H9 (cell line): ENCODE measurements at regions not wholly inside any gene's neighbourhood (a gene's known extent, or its start where the extent isn't known, plus 50 kb on each side); places are given as distances from the start of the nearest gene placed in this dataset.

Experiments used
- DNase-seq: peaks from one replicate; pipeline ENCODE4 v3.0.0-alpha.2; 2017
- H2AFZ ChIP-seq: one replicate; pipeline ENCODE4 v1.6.1; 2013; ENCODE audit warnings: mild to moderate bottlenecking, low read length, control low read depth, moderate library complexity
- H2AK5ac ChIP-seq: 2 replicates; pipeline ENCODE4 v1.6.1; 2013; ENCODE audit warnings: low read length, control low read depth, mixed read lengths; ENCODE audit not compliant: insufficient read length
- H2BK120ac ChIP-seq: one replicate; pipeline ENCODE4 v1.6.1; 2013; ENCODE audit warnings: low read depth, mild to moderate bottlenecking, low read length, control low read depth, inconsistent platforms; ENCODE audit not compliant: poor library complexity, severe bottlenecking
- H2BK12ac ChIP-seq: 2 replicates; pipeline ENCODE4 v1.6.1; 2013; ENCODE audit warnings: low read length, control low read depth, mixed read lengths, low read depth; ENCODE audit not compliant: insufficient read length
- H2BK15ac ChIP-seq: 2 replicates; pipeline ENCODE4 v1.6.1; 2013; ENCODE audit warnings: low read depth, low read length, control low read depth
- H2BK20ac ChIP-seq: one replicate; pipeline ENCODE4 v1.6.1; 2013; ENCODE audit warnings: low read depth, mild to moderate bottlenecking, low read length, control low read depth, inconsistent platforms; ENCODE audit not compliant: poor library complexity, severe bottlenecking
- H2BK5ac ChIP-seq: 2 replicates; pipeline ENCODE4 v1.6.1; 2013; ENCODE audit warnings: low read length, control low read depth, mixed read lengths; ENCODE audit not compliant: insufficient read length
- H3K14ac ChIP-seq: 2 replicates; pipeline ENCODE4 v1.6.1; 2013; ENCODE audit warnings: low read length, control low read depth; ENCODE audit not compliant: insufficient read depth
- H3K18ac ChIP-seq: 2 replicates; pipeline ENCODE4 v1.6.1; 2013; ENCODE audit warnings: low read depth, mild to moderate bottlenecking, mixed read lengths, low read length, control low read depth; ENCODE audit not compliant: insufficient read length
- H3K23ac ChIP-seq: 2 replicates; pipeline ENCODE4 v1.6.1; 2013; ENCODE audit warnings: low read length, control low read depth, mixed read lengths, low read depth; ENCODE audit not compliant: insufficient read length
- H3K23me2 ChIP-seq: 2 replicates; pipeline ENCODE4 v1.6.1; 2013; ENCODE audit warnings: low read depth, mild to moderate bottlenecking, mixed read lengths, low read length, control low read depth; ENCODE audit not compliant: insufficient read length, poor library complexity, severe bottlenecking
- H3K27ac ChIP-seq: 2 replicates; pipeline ENCODE4 v1.5.1; 2013; ENCODE audit warnings: low read length, control low read depth, mixed read lengths, low read depth; ENCODE audit not compliant: insufficient read length
- H3K27me3 ChIP-seq: 2 replicates; pipeline ENCODE4 v1.6.1; 2013; ENCODE audit warnings: low read length, control low read depth, inconsistent platforms; ENCODE audit not compliant: insufficient read depth
- H3K4ac ChIP-seq: 2 replicates; pipeline ENCODE4 v1.6.1; 2013; ENCODE audit warnings: low read depth, mild to moderate bottlenecking, control low read depth, inconsistent platforms, low read length, moderate library complexity
- H3K4me1 ChIP-seq: 2 replicates; pipeline ENCODE4 v1.6.1; 2013; ENCODE audit warnings: low read length, control low read depth, inconsistent platforms; ENCODE audit not compliant: insufficient read depth
- H3K4me2 ChIP-seq: 2 replicates; pipeline ENCODE4 v1.6.1; 2013; ENCODE audit warnings: low read length, control low read depth, mixed read lengths; ENCODE audit not compliant: insufficient read length, insufficient read depth
- H3K56ac ChIP-seq: 2 replicates; pipeline ENCODE4 v1.6.1; 2013; ENCODE audit warnings: low read depth, mild to moderate bottlenecking, mixed read lengths, low read length, control low read depth; ENCODE audit not compliant: insufficient read length
- H3K79me1 ChIP-seq: 2 replicates; pipeline ENCODE4 v1.6.1; 2013; ENCODE audit warnings: low read depth, mild to moderate bottlenecking, moderate library complexity, low read length, control low read depth, inconsistent platforms; ENCODE audit not compliant: insufficient read depth, poor library complexity, severe bottlenecking
- H3K79me2 ChIP-seq: 2 replicates; pipeline ENCODE4 v1.6.1; 2013; ENCODE audit warnings: low read length, control low read depth, inconsistent platforms; ENCODE audit not compliant: insufficient read depth
- H3K9ac ChIP-seq: 2 replicates; pipeline ENCODE4 v1.6.1; 2013; ENCODE audit warnings: low read length, control low read depth, mixed read lengths; ENCODE audit not compliant: insufficient read length; ENCODE audit errors: extremely low read depth
- H3K9me3 ChIP-seq: one replicate; pipeline ENCODE4 v1.6.1; 2013; ENCODE audit warnings: low read depth, low read length, inconsistent platforms; ENCODE audit not compliant: control insufficient read depth
- H3T11ph ChIP-seq: one replicate; pipeline ENCODE4 v1.6.1; 2013; ENCODE audit warnings: mild to moderate bottlenecking, low read length, control low read depth, inconsistent platforms
- H4K20me1 ChIP-seq: one replicate; pipeline ENCODE4 v1.6.1; 2013; ENCODE audit not compliant: control insufficient read depth, insufficient read length, insufficient read depth
- H4K5ac ChIP-seq: 2 replicates; pipeline ENCODE4 v1.6.1; 2013; ENCODE audit warnings: low read depth, mild to moderate bottlenecking, mixed read lengths, low read length, control low read depth; ENCODE audit not compliant: insufficient read length
- H4K8ac ChIP-seq: replicated peaks from 2 replicates; pipeline ENCODE4 v1.6.1; 2013; ENCODE audit warnings: low read length, control low read depth, mixed read lengths, low read depth; ENCODE audit not compliant: insufficient read length
- H4K91ac ChIP-seq: 2 replicates; pipeline ENCODE4 v1.6.1; 2013; ENCODE audit warnings: low read depth, mild to moderate bottlenecking, moderate library complexity, mixed read lengths, low read length, control low read depth; ENCODE audit not compliant: insufficient read length
- H3K27ac Mint-ChIP-seq, 3 experiments: 2 replicates in 2 of 3; 3 replicates in 1 of 3; pipeline ENCODE4 v1.8.0; 2020 to 2021; ENCODE audit warnings: mixed read lengths in 3 of 3, mild to moderate bottlenecking in 1 of 3, moderate library complexity in 1 of 3
- H3K27me3 Mint-ChIP-seq: 2 replicates; pipeline ENCODE4 v1.8.0; 2021; ENCODE audit warnings: low read depth, mild to moderate bottlenecking, moderate library complexity, mixed read lengths
- H3K36me3 Mint-ChIP-seq, 3 experiments: 2 replicates in 2 of 3; 3 replicates in 1 of 3; pipeline ENCODE4 v1.8.0; 2020 to 2021; ENCODE audit warnings: low read depth in 3 of 3, mixed read lengths in 3 of 3; ENCODE audit not compliant: insufficient read depth in 1 of 3
- H3K4me1 Mint-ChIP-seq, 2 experiments: 2 replicates each; pipeline ENCODE4 v1.8.0; 2020; ENCODE audit warnings: mixed read lengths in 2 of 2
- H3K4me3 Mint-ChIP-seq, 2 experiments: 2 replicates in 1 of 2; 3 replicates in 1 of 2; pipeline ENCODE4 v1.8.0; 2020 to 2021; ENCODE audit warnings: mild to moderate bottlenecking in 2 of 2, mixed read lengths in 2 of 2, moderate library complexity in 1 of 2
- H3K9me3 Mint-ChIP-seq, 2 experiments: 2 replicates in 1 of 2; 3 replicates in 1 of 2; pipeline ENCODE4 v1.8.0; 2020; ENCODE audit warnings: mild to moderate bottlenecking in 2 of 2, mixed read lengths in 2 of 2, moderate library complexity in 1 of 2
- WGBS: extraction: QIAGEN DNeasy Blood & Tissue Kit; methylation state at CpG from one replicate; pipeline ENCODE4 v1.1.7; 2013; ENCODE audit warnings: missing lambda C conversion rate, low lambda C conversion rate, mixed read lengths; ENCODE audit not compliant: insufficient read length; ENCODE audit errors: extremely low coverage; 5-methylcytosine and 5-hydroxymethylcytosine counted together
- TF ChIP-seq, protein P1 (sequence below): fragments of 200-600 bp; sonication (generic); conservative IDR thresholded peaks from 3 replicates; pipeline ENCODE4 v1.8.0; 2021; ENCODE audit warnings: antibody characterized with exemption, mild to moderate bottlenecking

- no peaks in the 10 kb centered on the region for H3K79me2 ChIP-seq
- TF ChIP-seq, protein P1, sequence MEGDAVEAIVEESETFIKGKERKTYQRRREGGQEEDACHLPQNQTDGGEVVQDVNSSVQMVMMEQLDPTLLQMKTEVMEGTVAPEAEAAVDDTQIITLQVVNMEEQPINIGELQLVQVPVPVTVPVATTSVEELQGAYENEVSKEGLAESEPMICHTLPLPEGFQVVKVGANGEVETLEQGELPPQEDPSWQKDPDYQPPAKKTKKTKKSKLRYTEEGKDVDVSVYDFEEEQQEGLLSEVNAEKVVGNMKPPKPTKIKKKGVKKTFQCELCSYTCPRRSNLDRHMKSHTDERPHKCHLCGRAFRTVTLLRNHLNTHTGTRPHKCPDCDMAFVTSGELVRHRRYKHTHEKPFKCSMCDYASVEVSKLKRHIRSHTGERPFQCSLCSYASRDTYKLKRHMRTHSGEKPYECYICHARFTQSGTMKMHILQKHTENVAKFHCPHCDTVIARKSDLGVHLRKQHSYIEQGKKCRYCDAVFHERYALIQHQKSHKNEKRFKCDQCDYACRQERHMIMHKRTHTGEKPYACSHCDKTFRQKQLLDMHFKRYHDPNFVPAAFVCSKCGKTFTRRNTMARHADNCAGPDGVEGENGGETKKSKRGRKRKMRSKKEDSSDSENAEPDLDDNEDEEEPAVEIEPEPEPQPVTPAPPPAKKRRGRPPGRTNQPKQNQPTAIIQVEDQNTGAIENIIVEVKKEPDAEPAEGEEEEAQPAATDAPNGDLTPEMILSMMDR: no peak
- no peaks in the 10 kb centered on the region for H3K27me3 ChIP-seq
- no peak overlapping the region for H3K18ac ChIP-seq
- no peak overlapping the region for H3K9ac ChIP-seq
- H3K4me3 Mint-ChIP-seq: no peak overlapping the region
- H3K27ac ChIP-seq: no peak overlapping the region
- H4K5ac ChIP-seq: no peak overlapping the region
- no peak overlapping the region for H2BK12ac ChIP-seq
- no peak overlapping the region for H2AFZ ChIP-seq
- no peak overlapping the region for H3K23ac ChIP-seq
- no peak overlapping the region for H2AK5ac ChIP-seq
- no peak overlapping the region for H3K4ac ChIP-seq
- no peak overlapping the region for H3K4me2 ChIP-seq
- H3K79me1 ChIP-seq: no peaks in the 10 kb centered on the region
- no peaks in the 10 kb centered on the region for H3K27me3 Mint-ChIP-seq
- H3K4me1 ChIP-seq: no peaks in the 10 kb centered on the region
- H3K27ac Mint-ChIP-seq: no peak overlapping the region
- no peak overlapping the region for H4K91ac ChIP-seq
- no CpG with 5 or more reads among the region's 2 CpGs for WGBS
- H4K20me1 ChIP-seq: no peaks in the 10 kb centered on the region
- H3K56ac ChIP-seq: no peak overlapping the region
- peaks cover 11 to 17% of the 10 kb centered on the region in 2 experiments; a peak in 3 of 4 replicates for H3K4me1 Mint-ChIP-seq
- H4K8ac ChIP-seq: no peak overlapping the region
- H3K14ac ChIP-seq: no peak overlapping the region
- H3K23me2 ChIP-seq: no peaks in the 10 kb centered on the region
- no peak overlapping the region for H2BK5ac ChIP-seq
- no peak for DNase-seq
- H3K9me3 Mint-ChIP-seq: no peaks in the 10 kb centered on the region; a peak in 2 of 5 replicates
- no peaks in the 10 kb centered on the region for H3K9me3 ChIP-seq
- no peak overlapping the region for H2BK120ac ChIP-seq
- no peak overlapping the region for H2BK15ac ChIP-seq
- H2BK20ac ChIP-seq: no peak overlapping the region
- H3T11ph ChIP-seq: no peak overlapping the region
- H3K36me3 Mint-ChIP-seq: peaks cover 0 to 4% (median 0%) of the 10 kb centered on the region in 3 experiments; a peak in 1 of 7 replicates
Measured at GRCh38 chr2:228767196-228767595, 503.9 kb downstream of the PID1 start.
